HepG2 (cell line): ENCODE measurements at regions not wholly inside any gene's neighbourhood (a gene's known extent, or its start where the extent isn't known, plus 50 kb on each side); places are given as distances from the start of the nearest gene placed in this dataset.

Experiments used
- ATAC-seq: fragments of 200-7000 bp; cut with Tn5 transposase; 3 replicates; pipeline ENCODE4 v1.9.1; 2020; ENCODE audit warnings: mild to moderate bottlenecking, moderate library complexity
- BruUV-seq: library from RNA; stranded (reverse); fragments of 400-500 nt; replicated peaks from 2 replicates; lab custom pipeline; 2021; lab: Mats Ljungman, UMichigan
- CTCF ChIA-PET: fragments of 300-600 bp; formaldehyde crosslinking; extraction: SDS; loops from one replicate; lab custom pipeline; 2021; ENCODE audit warnings: low total read pairs, inconsistent platforms, low intra/inter-chr PET ratio; lab: Yijun Ruan, JAX
- POLR2A ChIA-PET: fragments of 350-600 bp; sonication (Branson Sonifier 250); formaldehyde crosslinking; loops from one replicate; lab custom pipeline; 2020; ENCODE audit warnings: antibody characterized with exemption, inconsistent platforms; lab: Yijun Ruan, JAX
- DNase-seq: peaks from one replicate; pipeline ENCODE4 v3.0.0-alpha.2; 2015; ENCODE audit warnings: low spot score
- FAIRE-seq: peaks from 3 replicates; lab custom pipeline; 2011; peaks lifted over from hg19 to GRCh38; lab: Jason Lieb, UNC
- H2AFZ ChIP-seq: one replicate; pipeline ENCODE4 v1.6.1; 2011; ENCODE audit warnings: low read length, inconsistent platforms
- H3K27ac ChIP-seq: fragments of 300-600 bp; 3 replicates; pipeline ENCODE4 v1.8.0; 2011; ENCODE audit warnings: mixed run types, mild to moderate bottlenecking, mixed read lengths, low read length, inconsistent platforms; ENCODE audit not compliant: insufficient read depth; ENCODE audit errors: extremely low read length
- H3K27me3 ChIP-seq, 2 experiments: fragments of 200-600 bp in 1 of 2; 2 replicates in 1 of 2; 3 replicates in 1 of 2; pipeline versions ENCODE4 v1.6.0 to v1.8.0; 2011; ENCODE audit warnings: low read length in 2 of 2, mild to moderate bottlenecking in 2 of 2, moderate library complexity in 2 of 2, inconsistent platforms in 1 of 2; ENCODE audit not compliant: insufficient read depth in 2 of 2, control insufficient read depth in 1 of 2
- H3K36me3 ChIP-seq, 2 experiments: fragments of 200-600 bp in 1 of 2; replicated peaks in 1 of 2; 2 replicates in 1 of 2; 3 replicates in 1 of 2; pipeline versions ENCODE4 v1.5.1 to v1.8.0; 2011; ENCODE audit warnings: low read length in 2 of 2, inconsistent platforms in 1 of 2; ENCODE audit not compliant: insufficient read depth in 2 of 2, control insufficient read depth in 1 of 2
- H3K4me1 ChIP-seq: 2 replicates; pipeline ENCODE4 v1.5.1; 2012; ENCODE audit warnings: low read length, inconsistent platforms; ENCODE audit not compliant: insufficient read depth
- H3K4me2 ChIP-seq: 2 replicates; pipeline ENCODE4 v1.6.0; 2011; ENCODE audit warnings: low read depth, low read length, inconsistent platforms
- H3K4me3 ChIP-seq, 3 experiments: fragments of 200-600 bp in 1 of 3; sonication (generic), shearing (Covaris generic) in 1 of 3; replicated peaks in 1 of 3; 2 replicates each; pipeline ENCODE4 v1.5.1; 2011 to 2016; ENCODE audit warnings: low read length in 3 of 3, inconsistent platforms in 2 of 3, low read depth in 2 of 3, mild to moderate bottlenecking in 2 of 3, control low read depth in 1 of 3, mixed read lengths in 1 of 3; ENCODE audit not compliant: insufficient read depth in 1 of 3
- H3K79me2 ChIP-seq: one replicate; pipeline ENCODE4 v1.6.1; 2011; ENCODE audit warnings: low read length, inconsistent platforms; ENCODE audit not compliant: insufficient read depth
- H3K9ac ChIP-seq: 2 replicates; pipeline ENCODE4 v1.6.0; 2011; ENCODE audit warnings: mild to moderate bottlenecking, low read depth, low read length, inconsistent platforms; ENCODE audit not compliant: insufficient read depth
- H3K9me3 ChIP-seq: 2 replicates; pipeline ENCODE4 v1.5.1; 2012; ENCODE audit warnings: mild to moderate bottlenecking, low read length
- H4K20me1 ChIP-seq: 2 replicates; pipeline ENCODE4 v1.6.0; 2011; ENCODE audit warnings: inconsistent platforms, mild to moderate bottlenecking, low read length, moderate library complexity; ENCODE audit not compliant: insufficient read depth
- CBX1 ChIP-seq: IDR thresholded peaks from one replicate; pipeline ENCODE4 v1.6.1; 2016; ENCODE audit warnings: antibody characterized with exemption, low read depth
- EEA1 ChIP-seq: sonication (generic); formaldehyde crosslinking; IDR thresholded peaks from 2 replicates; pipeline ENCODE4 v1.5.1; 2020; ENCODE audit warnings: mild to moderate bottlenecking, missing genetic modification reagents, borderline replicate concordance
- EP300 ChIP-seq, 3 experiments: sonication (generic) in 1 of 3; formaldehyde crosslinking in 1 of 3; IDR thresholded peaks; 2 replicates each; pipeline versions ENCODE4 v1.5.1 to v1.6.1; 2011 to 2020; ENCODE audit warnings: low read depth in 2 of 3, low read length in 2 of 3, borderline replicate concordance in 1 of 3, improper control_type of control experiment in 1 of 3, mild to moderate bottlenecking in 1 of 3, missing genetic modification reagents in 1 of 3, moderate library complexity in 1 of 3
- FOXC1 ChIP-seq: sonication (generic); formaldehyde crosslinking; IDR thresholded peaks from 2 replicates; pipeline ENCODE4 v1.8.0; 2022; ENCODE audit warnings: mild to moderate bottlenecking, missing genetic modification reagents, borderline replicate concordance
- RBFOX2 ChIP-seq: fragments of 200-400 bp; formaldehyde crosslinking; IDR thresholded peaks from 2 replicates; pipeline ENCODE4 v1.6.1; 2017; ENCODE audit warnings: low read depth, mild to moderate bottlenecking, low read length
- SNRNP70 ChIP-seq: fragments of 200-400 bp; formaldehyde crosslinking; IDR thresholded peaks from 2 replicates; pipeline ENCODE4 v1.6.1; 2017; ENCODE audit warnings: mild to moderate bottlenecking, low read depth, low read length, moderate library complexity
- SP2 ChIP-seq: sonication (generic); formaldehyde crosslinking; IDR thresholded peaks from 2 replicates; pipeline ENCODE4 v1.5.1; 2020; ENCODE audit warnings: mild to moderate bottlenecking, missing genetic modification reagents
- TAF1 ChIP-seq: sonication (generic); formaldehyde crosslinking; IDR thresholded peaks from 2 replicates; pipeline ENCODE4 v1.4.0; 2020; ENCODE audit warnings: missing genetic modification reagents
- ZBTB1 ChIP-seq: sonication (generic); formaldehyde crosslinking; IDR thresholded peaks from 2 replicates; pipeline ENCODE4 v1.4.0; 2020; ENCODE audit warnings: missing genetic modification reagents, borderline replicate concordance
- ZNF563 ChIP-seq: sonication (generic); formaldehyde crosslinking; IDR thresholded peaks from 2 replicates; pipeline ENCODE4 v1.8.0; 2022; ENCODE audit warnings: mild to moderate bottlenecking, moderate library complexity, missing genetic modification reagents
- WGBS: methylation state at CpG from one replicate; pipeline ENCODE4 v1.1.6; 2017; ENCODE audit warnings: low lambda C conversion rate; 5-methylcytosine and 5-hydroxymethylcytosine counted together
- in situ Hi-C: cut with HindIII; loops from 2 replicates; pipeline ENCODE4 v1.10.0; 2017; ENCODE audit warnings: low pct_unique_long_range_greater_than_20kb; ENCODE audit not compliant: extremely low pct_ligation_motif_present
- intact Hi-C: fragments of 100-400 bp; cut with micrococcal nuclease; formaldehyde crosslinking; loops from one replicate; pipeline ENCODE4 v1.10.0; 2022; ENCODE audit not compliant: unreplicated experiment
- TF ChIP-seq, protein P1 (sequence below): sonication (generic); formaldehyde crosslinking; IDR thresholded peaks from 2 replicates; pipeline ENCODE4 v1.4.0; 2020; ENCODE audit warnings: mild to moderate bottlenecking, missing genetic modification reagents
- TF ChIP-seq, protein P2 (sequence below): sonication (generic); formaldehyde crosslinking; IDR thresholded peaks from 2 replicates; pipeline ENCODE4 v1.5.0; 2020; ENCODE audit warnings: missing genetic modification reagents
- TF ChIP-seq, protein P3 (sequence below): sonication (generic); formaldehyde crosslinking; IDR thresholded peaks from 2 replicates; pipeline ENCODE4 v1.8.0; 2022; ENCODE audit warnings: missing genetic modification reagents, mild to moderate bottlenecking, inconsistent platforms, borderline replicate concordance

DNA sequence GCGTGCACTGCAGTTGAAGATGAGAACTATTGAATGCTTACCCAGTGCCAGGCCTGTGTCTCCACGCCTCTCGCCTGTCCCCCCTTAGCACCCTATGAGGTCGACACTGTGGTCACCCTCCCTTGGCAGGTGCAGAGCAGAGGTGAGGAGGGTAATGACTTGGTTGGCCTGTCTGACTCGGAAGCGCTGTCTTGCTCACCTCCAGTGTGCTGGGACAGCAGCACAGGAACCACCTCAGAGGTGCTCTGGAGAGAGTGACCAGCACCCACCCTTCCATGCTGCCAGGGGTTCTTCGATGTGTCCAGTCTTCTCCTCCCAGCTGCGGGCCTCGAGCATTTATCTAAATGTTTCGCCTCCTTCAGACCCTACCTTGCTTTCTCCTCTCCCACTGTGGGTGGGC, 178.3 kb upstream of the IRX2 start:
- Histone ChIP-seq H3K9me3 (peaks cover 15% of the 10 kb centered on the region; the same call in 1 of the 2 replicates), H3K4me3 (no peak overlapping the region), H3K27ac (no peak overlapping the region), H3K4me1 (no peaks in the 10 kb centered on the region), H3K36me3 (no peaks in the 10 kb centered on the region), H3K4me2 (no peak overlapping the region), H3K27me3 (no peaks in the 10 kb centered on the region), H3K79me2 (no peaks in the 10 kb centered on the region), H3K9ac (no peak overlapping the region), H4K20me1 (no peaks in the 10 kb centered on the region), H2AFZ (no peak overlapping the region)
- in situ Hi-C loops (no loop called here), intact Hi-C loops (no loop called here)
- WGBS, result 0% methylated on average over 7 of the region's 10 CpGs
- no TSS peak for BruUV-seq
- ChIA-PET POLR2A (no interaction called here), CTCF (no interaction called here)
- DNase-seq (no peak), FAIRE-seq (no peak), ATAC-seq (no peak)
- TF ChIP-seq, protein P1, sequence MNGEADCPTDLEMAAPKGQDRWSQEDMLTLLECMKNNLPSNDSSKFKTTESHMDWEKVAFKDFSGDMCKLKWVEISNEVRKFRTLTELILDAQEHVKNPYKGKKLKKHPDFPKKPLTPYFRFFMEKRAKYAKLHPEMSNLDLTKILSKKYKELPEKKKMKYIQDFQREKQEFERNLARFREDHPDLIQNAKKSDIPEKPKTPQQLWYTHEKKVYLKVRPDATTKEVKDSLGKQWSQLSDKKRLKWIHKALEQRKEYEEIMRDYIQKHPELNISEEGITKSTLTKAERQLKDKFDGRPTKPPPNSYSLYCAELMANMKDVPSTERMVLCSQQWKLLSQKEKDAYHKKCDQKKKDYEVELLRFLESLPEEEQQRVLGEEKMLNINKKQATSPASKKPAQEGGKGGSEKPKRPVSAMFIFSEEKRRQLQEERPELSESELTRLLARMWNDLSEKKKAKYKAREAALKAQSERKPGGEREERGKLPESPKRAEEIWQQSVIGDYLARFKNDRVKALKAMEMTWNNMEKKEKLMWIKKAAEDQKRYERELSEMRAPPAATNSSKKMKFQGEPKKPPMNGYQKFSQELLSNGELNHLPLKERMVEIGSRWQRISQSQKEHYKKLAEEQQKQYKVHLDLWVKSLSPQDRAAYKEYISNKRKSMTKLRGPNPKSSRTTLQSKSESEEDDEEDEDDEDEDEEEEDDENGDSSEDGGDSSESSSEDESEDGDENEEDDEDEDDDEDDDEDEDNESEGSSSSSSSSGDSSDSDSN, result no peak
- TF ChIP-seq TAF1 (no peak), RBFOX2 (no peak), ZBTB1 (CRISPR knock-in tag) (no peak), EP300 (IDR thresholded peaks at IDR 0.05; ENCODE audit: low read depth in 2 of 2, low read length in 2 of 2) (no peak), EP300 (CRISPR knock-in tag; IDR thresholded peaks at IDR 0.05; ENCODE audit: borderline replicate concordance) (no peak)

DNA sequence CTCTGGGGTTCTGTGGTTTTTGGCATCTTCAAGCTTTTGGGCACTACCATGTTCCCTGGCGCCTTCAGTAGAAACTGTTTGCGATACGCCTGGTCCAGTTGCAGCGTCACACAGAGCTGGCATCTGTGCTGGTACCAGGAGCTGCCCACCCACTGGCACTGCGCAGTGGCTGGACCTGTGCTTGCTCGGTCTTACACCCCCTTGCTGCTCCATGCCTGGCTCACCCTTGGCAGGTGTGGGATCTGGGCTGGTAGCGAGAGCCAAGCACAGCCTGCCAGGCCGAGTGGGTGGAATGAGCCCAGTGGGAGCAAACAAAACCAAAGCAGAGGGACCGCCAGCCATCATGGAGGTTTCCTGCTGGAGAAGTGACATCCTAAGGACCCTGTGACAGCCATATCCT, 170.2 kb upstream of the IRX2 start:
- no TSS peak for BruUV-seq
- H2AFZ ChIP-seq, result no peak overlapping the region
- H3K79me2 ChIP-seq, result no peaks in the 10 kb centered on the region
- no peaks in the 10 kb centered on the region for H3K27me3 ChIP-seq
- FAIRE-seq (no peak), ATAC-seq (no peak), DNase-seq (no peak)
- in situ Hi-C loops (no loop called here), intact Hi-C loops (no loop called here)
- no peaks in the 10 kb centered on the region for H3K4me1 ChIP-seq
- ChIA-PET POLR2A (no interaction called here), CTCF (no interaction called here)
- TF ChIP-seq, protein P2, sequence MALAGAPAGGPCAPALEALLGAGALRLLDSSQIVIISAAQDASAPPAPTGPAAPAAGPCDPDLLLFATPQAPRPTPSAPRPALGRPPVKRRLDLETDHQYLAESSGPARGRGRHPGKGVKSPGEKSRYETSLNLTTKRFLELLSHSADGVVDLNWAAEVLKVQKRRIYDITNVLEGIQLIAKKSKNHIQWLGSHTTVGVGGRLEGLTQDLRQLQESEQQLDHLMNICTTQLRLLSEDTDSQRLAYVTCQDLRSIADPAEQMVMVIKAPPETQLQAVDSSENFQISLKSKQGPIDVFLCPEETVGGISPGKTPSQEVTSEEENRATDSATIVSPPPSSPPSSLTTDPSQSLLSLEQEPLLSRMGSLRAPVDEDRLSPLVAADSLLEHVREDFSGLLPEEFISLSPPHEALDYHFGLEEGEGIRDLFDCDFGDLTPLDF (CRISPR knock-in tag), result no peak
- TF ChIP-seq ZNF563 (CRISPR knock-in tag) (no peak), SNRNP70 (no peak), CBX1 (no peak), FOXC1 (CRISPR knock-in tag) (no peak), SP2 (CRISPR knock-in tag) (no peak), EEA1 (CRISPR knock-in tag) (no peak)
- TF ChIP-seq, protein P3, sequence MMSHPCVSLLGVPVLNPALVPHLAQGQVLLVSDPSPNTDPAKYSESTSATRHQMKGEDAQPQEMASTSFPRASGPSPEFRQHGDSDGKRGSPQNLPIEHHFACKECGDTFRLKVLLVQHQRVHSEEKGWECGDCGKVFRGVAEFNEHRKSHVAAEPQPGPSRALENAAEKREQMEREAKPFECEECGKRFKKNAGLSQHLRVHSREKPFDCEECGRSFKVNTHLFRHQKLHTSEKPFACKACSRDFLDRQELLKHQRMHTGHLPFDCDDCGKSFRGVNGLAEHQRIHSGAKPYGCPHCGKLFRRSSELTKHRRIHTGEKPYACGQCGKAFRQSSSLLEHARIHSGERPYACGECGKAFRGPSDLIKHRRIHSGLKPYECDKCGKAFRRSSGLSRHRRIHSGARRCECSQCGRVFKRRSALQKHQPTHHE (CRISPR knock-in tag), result no peak
- no peaks in the 10 kb centered on the region for H3K36me3 ChIP-seq
- H3K27ac ChIP-seq, result no peak overlapping the region
- 35% methylated on average over 2 of the region's 9 CpGs for WGBS
- no peaks in the 10 kb centered on the region for H4K20me1 ChIP-seq
- H3K4me2 ChIP-seq, result no peak overlapping the region
- H3K9me3 ChIP-seq, result peaks cover 31% of the 10 kb centered on the region
- H3K4me3 ChIP-seq, result no peak overlapping the region
- H3K9ac ChIP-seq, result no peak overlapping the region
